H9 (cell line): ENCODE measurements at regions not wholly inside any gene's neighbourhood (a gene's known extent, or its start where the extent isn't known, plus 50 kb on each side); places are given as distances from the start of the nearest gene placed in this dataset.

ENCODE experiments used
- DNase-seq: peaks from one replicate; pipeline ENCODE4 v3.0.0-alpha.2; 2017
- H2AFZ ChIP-seq: one replicate; pipeline ENCODE4 v1.6.1; 2013; ENCODE audit warnings: mild to moderate bottlenecking, low read length, control low read depth, moderate library complexity
- H2AK5ac ChIP-seq: 2 replicates; pipeline ENCODE4 v1.6.1; 2013; ENCODE audit warnings: low read length, control low read depth, mixed read lengths; ENCODE audit not compliant: insufficient read length
- H2BK120ac ChIP-seq: one replicate; pipeline ENCODE4 v1.6.1; 2013; ENCODE audit warnings: low read depth, mild to moderate bottlenecking, low read length, control low read depth, inconsistent platforms; ENCODE audit not compliant: poor library complexity, severe bottlenecking
- H2BK12ac ChIP-seq: 2 replicates; pipeline ENCODE4 v1.6.1; 2013; ENCODE audit warnings: low read length, control low read depth, mixed read lengths, low read depth; ENCODE audit not compliant: insufficient read length
- H2BK15ac ChIP-seq: 2 replicates; pipeline ENCODE4 v1.6.1; 2013; ENCODE audit warnings: low read depth, low read length, control low read depth
- H2BK20ac ChIP-seq: one replicate; pipeline ENCODE4 v1.6.1; 2013; ENCODE audit warnings: low read depth, mild to moderate bottlenecking, low read length, control low read depth, inconsistent platforms; ENCODE audit not compliant: poor library complexity, severe bottlenecking
- H2BK5ac ChIP-seq: 2 replicates; pipeline ENCODE4 v1.6.1; 2013; ENCODE audit warnings: low read length, control low read depth, mixed read lengths; ENCODE audit not compliant: insufficient read length
- H3K14ac ChIP-seq: 2 replicates; pipeline ENCODE4 v1.6.1; 2013; ENCODE audit warnings: low read length, control low read depth; ENCODE audit not compliant: insufficient read depth
- H3K18ac ChIP-seq: 2 replicates; pipeline ENCODE4 v1.6.1; 2013; ENCODE audit warnings: low read depth, mild to moderate bottlenecking, mixed read lengths, low read length, control low read depth; ENCODE audit not compliant: insufficient read length
- H3K23ac ChIP-seq: 2 replicates; pipeline ENCODE4 v1.6.1; 2013; ENCODE audit warnings: low read length, control low read depth, mixed read lengths, low read depth; ENCODE audit not compliant: insufficient read length
- H3K23me2 ChIP-seq: 2 replicates; pipeline ENCODE4 v1.6.1; 2013; ENCODE audit warnings: low read depth, mild to moderate bottlenecking, mixed read lengths, low read length, control low read depth; ENCODE audit not compliant: insufficient read length, poor library complexity, severe bottlenecking
- H3K27ac ChIP-seq: 2 replicates; pipeline ENCODE4 v1.5.1; 2013; ENCODE audit warnings: low read length, control low read depth, mixed read lengths, low read depth; ENCODE audit not compliant: insufficient read length
- H3K27me3 ChIP-seq: 2 replicates; pipeline ENCODE4 v1.6.1; 2013; ENCODE audit warnings: low read length, control low read depth, inconsistent platforms; ENCODE audit not compliant: insufficient read depth
- H3K4ac ChIP-seq: 2 replicates; pipeline ENCODE4 v1.6.1; 2013; ENCODE audit warnings: low read depth, mild to moderate bottlenecking, control low read depth, inconsistent platforms, low read length, moderate library complexity
- H3K4me1 ChIP-seq: 2 replicates; pipeline ENCODE4 v1.6.1; 2013; ENCODE audit warnings: low read length, control low read depth, inconsistent platforms; ENCODE audit not compliant: insufficient read depth
- H3K4me2 ChIP-seq: 2 replicates; pipeline ENCODE4 v1.6.1; 2013; ENCODE audit warnings: low read length, control low read depth, mixed read lengths; ENCODE audit not compliant: insufficient read length, insufficient read depth
- H3K56ac ChIP-seq: 2 replicates; pipeline ENCODE4 v1.6.1; 2013; ENCODE audit warnings: low read depth, mild to moderate bottlenecking, mixed read lengths, low read length, control low read depth; ENCODE audit not compliant: insufficient read length
- H3K79me1 ChIP-seq: 2 replicates; pipeline ENCODE4 v1.6.1; 2013; ENCODE audit warnings: low read depth, mild to moderate bottlenecking, moderate library complexity, low read length, control low read depth, inconsistent platforms; ENCODE audit not compliant: insufficient read depth, poor library complexity, severe bottlenecking
- H3K79me2 ChIP-seq: 2 replicates; pipeline ENCODE4 v1.6.1; 2013; ENCODE audit warnings: low read length, control low read depth, inconsistent platforms; ENCODE audit not compliant: insufficient read depth
- H3K9ac ChIP-seq: 2 replicates; pipeline ENCODE4 v1.6.1; 2013; ENCODE audit warnings: low read length, control low read depth, mixed read lengths; ENCODE audit not compliant: insufficient read length; ENCODE audit errors: extremely low read depth
- H3K9me3 ChIP-seq: one replicate; pipeline ENCODE4 v1.6.1; 2013; ENCODE audit warnings: low read depth, low read length, inconsistent platforms; ENCODE audit not compliant: control insufficient read depth
- H3T11ph ChIP-seq: one replicate; pipeline ENCODE4 v1.6.1; 2013; ENCODE audit warnings: mild to moderate bottlenecking, low read length, control low read depth, inconsistent platforms
- H4K20me1 ChIP-seq: one replicate; pipeline ENCODE4 v1.6.1; 2013; ENCODE audit not compliant: control insufficient read depth, insufficient read length, insufficient read depth
- H4K5ac ChIP-seq: 2 replicates; pipeline ENCODE4 v1.6.1; 2013; ENCODE audit warnings: low read depth, mild to moderate bottlenecking, mixed read lengths, low read length, control low read depth; ENCODE audit not compliant: insufficient read length
- H4K8ac ChIP-seq: replicated peaks from 2 replicates; pipeline ENCODE4 v1.6.1; 2013; ENCODE audit warnings: low read length, control low read depth, mixed read lengths, low read depth; ENCODE audit not compliant: insufficient read length
- H4K91ac ChIP-seq: 2 replicates; pipeline ENCODE4 v1.6.1; 2013; ENCODE audit warnings: low read depth, mild to moderate bottlenecking, moderate library complexity, mixed read lengths, low read length, control low read depth; ENCODE audit not compliant: insufficient read length
- H3K27ac Mint-ChIP-seq, 3 experiments: 2 replicates in 2 of 3; 3 replicates in 1 of 3; pipeline ENCODE4 v1.8.0; 2020 to 2021; ENCODE audit warnings: mixed read lengths in 3 of 3, mild to moderate bottlenecking in 1 of 3, moderate library complexity in 1 of 3
- H3K27me3 Mint-ChIP-seq: 2 replicates; pipeline ENCODE4 v1.8.0; 2021; ENCODE audit warnings: low read depth, mild to moderate bottlenecking, moderate library complexity, mixed read lengths
- H3K36me3 Mint-ChIP-seq, 3 experiments: 2 replicates in 2 of 3; 3 replicates in 1 of 3; pipeline ENCODE4 v1.8.0; 2020 to 2021; ENCODE audit warnings: low read depth in 3 of 3, mixed read lengths in 3 of 3; ENCODE audit not compliant: insufficient read depth in 1 of 3
- H3K4me1 Mint-ChIP-seq, 2 experiments: 2 replicates each; pipeline ENCODE4 v1.8.0; 2020; ENCODE audit warnings: mixed read lengths in 2 of 2
- H3K4me3 Mint-ChIP-seq, 2 experiments: 2 replicates in 1 of 2; 3 replicates in 1 of 2; pipeline ENCODE4 v1.8.0; 2020 to 2021; ENCODE audit warnings: mild to moderate bottlenecking in 2 of 2, mixed read lengths in 2 of 2, moderate library complexity in 1 of 2
- H3K9me3 Mint-ChIP-seq, 2 experiments: 2 replicates in 1 of 2; 3 replicates in 1 of 2; pipeline ENCODE4 v1.8.0; 2020; ENCODE audit warnings: mild to moderate bottlenecking in 2 of 2, mixed read lengths in 2 of 2, moderate library complexity in 1 of 2
- CTCF ChIP-seq: fragments of 200-600 bp; sonication (generic); conservative IDR thresholded peaks from 3 replicates; pipeline ENCODE4 v1.8.0; 2021; ENCODE audit warnings: antibody characterized with exemption, mild to moderate bottlenecking

GRCh38 chr4:141570290-141570689, 66.1 kb upstream of the IL15 start:
- H3T11ph ChIP-seq: no peak overlapping the region
- H3K27me3 ChIP-seq: no peaks in the 10 kb centered on the region
- H3K36me3 Mint-ChIP-seq: no peaks in the 10 kb centered on the region
- no peak overlapping the region for H3K56ac ChIP-seq
- H4K91ac ChIP-seq: no peak overlapping the region
- H3K4me1 ChIP-seq: no peaks in the 10 kb centered on the region; the same call in 1 of the 2 replicates
- H2BK20ac ChIP-seq: no peak overlapping the region
- no peak overlapping the region for H3K27ac ChIP-seq
- H2BK120ac ChIP-seq: no peak overlapping the region
- no peak overlapping the region for H3K14ac ChIP-seq
- no peak overlapping the region for H2BK5ac ChIP-seq
- no peaks in the 10 kb centered on the region for H3K79me2 ChIP-seq
- no peak overlapping the region for H2AFZ ChIP-seq
- H2AK5ac ChIP-seq: no peak overlapping the region
- H3K23ac ChIP-seq: no peak overlapping the region
- H3K4me3 Mint-ChIP-seq: no peak overlapping the region
- no peak overlapping the region for H2BK12ac ChIP-seq
- no peak for DNase-seq
- no peak overlapping the region for H3K27ac Mint-ChIP-seq
- no peak overlapping the region for H3K4me2 ChIP-seq
- no peaks in the 10 kb centered on the region for H3K79me1 ChIP-seq
- no peak overlapping the region for H4K5ac ChIP-seq
- no peaks in the 10 kb centered on the region for H4K20me1 ChIP-seq
- H3K4me1 Mint-ChIP-seq: no peaks in the 10 kb centered on the region; a peak in 1 of 4 replicates
- H3K9me3 Mint-ChIP-seq: no peaks in the 10 kb centered on the region
- no peak overlapping the region for H3K9ac ChIP-seq
- H3K4ac ChIP-seq: no peak overlapping the region
- no peak for TF ChIP-seq CTCF
- H3K23me2 ChIP-seq: no peaks in the 10 kb centered on the region
- H4K8ac ChIP-seq: no peak overlapping the region
- H3K27me3 Mint-ChIP-seq: no peaks in the 10 kb centered on the region
- H2BK15ac ChIP-seq: no peak overlapping the region
- no peak overlapping the region for H3K18ac ChIP-seq
- H3K9me3 ChIP-seq: no peaks in the 10 kb centered on the region
